Ishikawa (cell line): ENCODE measurements at regions not wholly inside any gene's neighbourhood (a gene's known extent, or its start where the extent isn't known, plus 50 kb on each side); places are given as distances from the start of the nearest gene placed in this dataset.

Experiments used
- CEBPB ChIP-seq: IDR thresholded peaks from 2 replicates; pipeline ENCODE4 v1.6.1; 2012
- CREB1 ChIP-seq: IDR thresholded peaks from 2 replicates; pipeline ENCODE4 v1.6.1; 2012; ENCODE audit warnings: low read depth
- EGR1 ChIP-seq: IDR thresholded peaks from 2 replicates; pipeline ENCODE4 v1.6.1; 2012
- EP300 ChIP-seq: IDR thresholded peaks from 2 replicates; pipeline ENCODE4 v1.6.1; 2012; ENCODE audit warnings: borderline replicate concordance
- FOXM1 ChIP-seq: IDR thresholded peaks from 2 replicates; pipeline ENCODE4 v1.6.1; 2012; ENCODE audit warnings: low read depth, borderline replicate concordance
- MAX ChIP-seq: IDR thresholded peaks from 2 replicates; pipeline ENCODE4 v1.6.1; 2012
- NFIC ChIP-seq: IDR thresholded peaks from 2 replicates; pipeline ENCODE4 v1.6.1; 2012
- RAD21 ChIP-seq: IDR thresholded peaks from 2 replicates; pipeline ENCODE4 v1.6.1; 2012; ENCODE audit warnings: low read depth
- REST ChIP-seq: IDR thresholded peaks from 2 replicates; pipeline ENCODE4 v1.6.1; 2012; ENCODE audit warnings: low read depth, mild to moderate bottlenecking
- TAF1 ChIP-seq: IDR thresholded peaks from 2 replicates; pipeline ENCODE4 v1.6.1; 2012; ENCODE audit warnings: low read depth, mild to moderate bottlenecking
- TCF12 ChIP-seq: IDR thresholded peaks from 2 replicates; pipeline ENCODE4 v1.6.1; 2012; ENCODE audit warnings: low read depth
- TEAD4 ChIP-seq: IDR thresholded peaks from 2 replicates; pipeline ENCODE4 v1.6.1; 2012
- USF1 ChIP-seq: IDR thresholded peaks from 2 replicates; pipeline ENCODE4 v1.6.1; 2012
- YY1 ChIP-seq: IDR thresholded peaks from 2 replicates; pipeline ENCODE4 v1.6.1; 2012; ENCODE audit warnings: low read depth
- ZBTB7A ChIP-seq: IDR thresholded peaks from 2 replicates; pipeline ENCODE4 v1.6.1; 2012; ENCODE audit warnings: low read depth

- TF ChIP-seq EP300 (no peak), CEBPB (no peak), ZBTB7A (no peak)
Measured at GRCh38 chr3:103389356-103389755, 954.5 kb downstream of the ZPLD1 start.

- no peak for TF ChIP-seq TEAD4
- no peak for TF ChIP-seq EGR1
- no peak for TF ChIP-seq TCF12
- TF ChIP-seq YY1: no peak
- TF ChIP-seq USF1: no peak
- no peak for TF ChIP-seq MAX
- TF ChIP-seq EP300: no peak
- TF ChIP-seq ZBTB7A: no peak
- TF ChIP-seq RAD21: no peak
- no peak for TF ChIP-seq TAF1
- no peak for TF ChIP-seq FOXM1
- no peak for TF ChIP-seq CREB1
- no peak for TF ChIP-seq CEBPB
- TF ChIP-seq NFIC: no peak
- no peak for TF ChIP-seq REST
Measured at GRCh38 chr3:103393395-103394186, 958.8 kb downstream of the ZPLD1 start.

DNA sequence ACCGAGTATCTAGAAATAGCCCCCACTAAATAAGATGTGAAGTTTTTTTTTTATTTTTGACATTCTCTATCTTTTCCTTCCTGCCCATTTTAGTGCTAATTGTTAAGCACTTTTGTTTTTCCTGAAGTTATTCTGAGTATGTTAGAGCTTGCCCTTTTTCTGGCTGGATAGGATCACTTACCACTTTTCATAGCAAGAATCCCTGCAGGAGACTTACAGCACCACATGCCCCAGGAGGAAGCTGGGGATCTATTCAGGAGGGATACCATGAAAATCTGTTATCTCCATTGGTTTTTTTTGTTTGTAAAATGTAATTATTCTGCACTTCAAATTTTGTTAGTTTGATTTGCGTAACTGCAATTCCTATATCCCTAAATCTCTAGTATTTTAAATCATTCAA is 968.4 kb downstream of the ZPLD1 start:
- TF ChIP-seq EGR1 (no peak), ZBTB7A (no peak), FOXM1 (no peak), CEBPB (no peak), REST (no peak), TEAD4 (no peak), CREB1 (no peak), TCF12 (no peak), NFIC (no peak), MAX (no peak), USF1 (no peak), YY1 (no peak), TAF1 (no peak), RAD21 (no peak), EP300 (no peak)

GRCh38 chr3:103406320-103406850 is 971.6 kb downstream of the ZPLD1 start:
- TF ChIP-seq RAD21 (no peak), USF1 (no peak), ZBTB7A (no peak), EP300 (no peak)

DNA sequence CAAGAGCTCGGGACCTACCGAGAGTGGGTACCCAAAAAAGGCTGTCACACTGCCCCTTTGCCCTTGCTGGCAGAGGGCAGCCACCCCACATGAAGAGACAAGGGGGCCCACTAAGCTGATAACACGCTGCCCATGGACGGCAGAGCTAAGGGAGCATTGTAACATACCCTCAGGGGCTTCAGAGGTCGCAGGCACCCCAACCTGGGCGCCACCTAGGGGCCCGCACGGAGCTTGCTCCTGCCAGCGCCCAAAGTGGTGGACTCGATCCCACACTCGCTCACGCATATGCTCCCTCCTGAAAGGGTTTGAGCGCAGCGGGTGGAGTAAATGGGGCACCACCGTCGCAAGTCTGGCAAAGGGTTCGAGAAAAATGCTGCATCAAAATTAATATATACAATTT is 975.4 kb downstream of the ZPLD1 start:
- TF ChIP-seq USF1 (no peak), CEBPB (no peak), TCF12 (no peak), NFIC (no peak), YY1 (no peak), RAD21 (no peak), TAF1 (no peak), MAX (no peak), EGR1 (no peak), EP300 (no peak), REST (no peak), FOXM1 (no peak), TEAD4 (no peak), ZBTB7A (no peak), CREB1 (no peak)
